ENCODE measurements at regions not wholly inside any gene's neighbourhood (a gene's known extent, or its start where the extent isn't known, plus 50 kb on each side); places are given as distances from the start of the nearest gene placed in this dataset.

GRCh38 chr10:118523775-118524174 is 71.7 kb downstream of the PRLHR start:
- no peak for TF ChIP-seq CTCFL (IDR thresholded peaks at IDR 0.05; ENCODE audit: borderline replicate concordance, insufficient read depth, low read depth, low read length, poor library complexity, severe bottlenecking)
- no peak for TF ChIP-seq POLR2AphosphoS5 (IDR thresholded peaks at IDR 0.05; ENCODE audit: control insufficient read depth, insufficient read depth, low read depth, low read length)

All from K562 (cell line).